Caco-2 (cell line): ENCODE measurements at regions not wholly inside any gene's neighbourhood (a gene's known extent, or its start where the extent isn't known, plus 50 kb on each side); places are given as distances from the start of the nearest gene placed in this dataset.

Source experiments
- BruUV-seq: library from RNA; stranded (reverse); fragments of 400-500 nt; replicated peaks from 2 replicates; lab custom pipeline; 2021; lab: Mats Ljungman, UMichigan
- CTCF ChIA-PET: fragments of 300-600 bp; sonication (Branson Sonifier 250); formaldehyde crosslinking; loops from one replicate; lab custom pipeline; 2022; ENCODE audit warnings: antibody characterized with exemption; lab: Charles Lee
- POLR2A ChIA-PET: fragments of 300-600 bp; sonication (Branson Sonifier 250); formaldehyde crosslinking; loops from one replicate; lab custom pipeline; 2022; ENCODE audit warnings: antibody characterized with exemption; lab: Charles Lee
- DNase-seq, 2 experiments: peaks; one replicate each; pipeline versions ENCODE4 v3.0.0 to v3.0.0-alpha.2; 2020 to 2022
- H3K27me3 ChIP-seq: replicated peaks from 2 replicates; pipeline ENCODE4 v1.6.0; 2011; ENCODE audit warnings: low read length; ENCODE audit not compliant: control insufficient read depth, insufficient read depth
- H3K36me3 ChIP-seq: 2 replicates; pipeline ENCODE4 v1.5.1; 2011; ENCODE audit warnings: low read length; ENCODE audit not compliant: control insufficient read depth, insufficient read depth
- H3K4me1 ChIP-seq: fragments of 250-450 bp; sonication (Bioruptor Pico); 2 replicates; pipeline ENCODE4 v1.5.1; 2020; ENCODE audit warnings: mild to moderate bottlenecking
- H3K4me3 ChIP-seq: 2 replicates; pipeline ENCODE4 v1.5.1; 2011; ENCODE audit warnings: low read depth, mild to moderate bottlenecking, control low read depth, low read length
- H3K9me3 ChIP-seq: fragments of 250-450 bp; sonication (Bioruptor Pico); 2 replicates; pipeline ENCODE4 v1.5.1; 2020; ENCODE audit warnings: mild to moderate bottlenecking, moderate library complexity
- H3K27ac Mint-ChIP-seq: one replicate; pipeline ENCODE4 v1.8.0; 2022; ENCODE audit warnings: mixed read lengths; ENCODE audit not compliant: unreplicated experiment
- H3K27me3 Mint-ChIP-seq: one replicate; pipeline ENCODE4 v1.8.0; 2022; ENCODE audit warnings: mixed read lengths; ENCODE audit not compliant: insufficient read depth, unreplicated experiment
- H3K36me3 Mint-ChIP-seq: one replicate; pipeline ENCODE4 v1.8.0; 2022; ENCODE audit warnings: mild to moderate bottlenecking, mixed read lengths; ENCODE audit not compliant: insufficient read depth, unreplicated experiment
- H3K4me1 Mint-ChIP-seq: one replicate; pipeline ENCODE4 v1.8.0; 2022; ENCODE audit warnings: low read depth, mixed read lengths; ENCODE audit not compliant: unreplicated experiment
- H3K4me3 Mint-ChIP-seq: one replicate; pipeline ENCODE4 v1.8.0; 2022; ENCODE audit warnings: mild to moderate bottlenecking, moderate library complexity, mixed read lengths; ENCODE audit not compliant: unreplicated experiment
- H3K9me3 Mint-ChIP-seq: one replicate; pipeline ENCODE4 v1.8.0; 2022; ENCODE audit warnings: mixed read lengths; ENCODE audit not compliant: unreplicated experiment
- CTCF ChIP-seq, 2 experiments: fragments of 200-600 bp in 1 of 2; IDR thresholded peaks; 1 replicate in 1 of 2; 2 replicates in 1 of 2; pipeline versions ENCODE4 v1.5.1 to v1.8.0; 2011 to 2022; ENCODE audit warnings: antibody characterized with exemption in 1 of 2, control low read depth in 1 of 2, inconsistent platforms in 1 of 2, low read depth in 1 of 2, low read length in 1 of 2, mild to moderate bottlenecking in 1 of 2, moderate library complexity in 1 of 2; ENCODE audit not compliant: insufficient read depth in 1 of 2, severe bottlenecking in 1 of 2, unreplicated experiment in 1 of 2
- intact Hi-C: fragments of 100-400 bp; cut with micrococcal nuclease; formaldehyde crosslinking; loops from one replicate; pipeline ENCODE4 v1.10.0; 2022; ENCODE audit not compliant: unreplicated experiment

- H3K27me3 ChIP-seq, result no peaks in the 10 kb centered on the region
- ChIA-PET POLR2A (no interaction called here), CTCF (no interaction called here)
- no peaks in the 10 kb centered on the region for H3K27me3 Mint-ChIP-seq
- H3K9me3 Mint-ChIP-seq, result no peaks in the 10 kb centered on the region
- no peaks in the 10 kb centered on the region for H3K36me3 Mint-ChIP-seq
- no peak for DNase-seq
- intact Hi-C loops, result no loop called here
- H3K4me1 Mint-ChIP-seq, result no peaks in the 10 kb centered on the region
- no TSS peak for BruUV-seq
- H3K4me1 ChIP-seq, result no peaks in the 10 kb centered on the region
- H3K4me3 ChIP-seq, result no peak overlapping the region
- H3K9me3 ChIP-seq, result no peaks in the 10 kb centered on the region
- TF ChIP-seq CTCF (IDR thresholded peaks at IDR 0.05; ENCODE audit: insufficient read depth in 1 of 2, low read depth in 1 of 2, low read length in 1 of 2, severe bottlenecking in 1 of 2, unreplicated experiment in 1 of 2), result no peak
- H3K27ac Mint-ChIP-seq, result no peak overlapping the region
- no peak overlapping the region for H3K4me3 Mint-ChIP-seq
- no peaks in the 10 kb centered on the region for H3K36me3 ChIP-seq
Measured at GRCh38 chr2:183533021-183533420, 408.8 kb downstream of the NUP35 start.

GRCh38 chr2:183536290-183536689, 412.0 kb downstream of the NUP35 start:
- ChIA-PET POLR2A (no interaction called here), CTCF (no interaction called here)
- Mint-ChIP-seq H3K27ac (no peak overlapping the region), H3K27me3 (no peaks in the 10 kb centered on the region), H3K4me1 (no peaks in the 10 kb centered on the region), H3K36me3 (no peaks in the 10 kb centered on the region), H3K4me3 (no peak overlapping the region), H3K9me3 (no peaks in the 10 kb centered on the region)
- Histone ChIP-seq H3K9me3 (no peaks in the 10 kb centered on the region), H3K36me3 (no peaks in the 10 kb centered on the region), H3K4me1 (no peaks in the 10 kb centered on the region; the same call in 1 of the 2 replicates), H3K4me3 (no peak overlapping the region), H3K27me3 (no peaks in the 10 kb centered on the region)
- DNase-seq, result no peak
- intact Hi-C loops, result no loop called here
- TF ChIP-seq CTCF (IDR thresholded peaks at IDR 0.05; ENCODE audit: insufficient read depth in 1 of 2, low read depth in 1 of 2, low read length in 1 of 2, severe bottlenecking in 1 of 2, unreplicated experiment in 1 of 2), result no peak
- no TSS peak for BruUV-seq

- Histone ChIP-seq H3K4me1 (peaks cover 3% of the 10 kb centered on the region), H3K9me3 (no peaks in the 10 kb centered on the region), H3K36me3 (peaks cover 2% of the 10 kb centered on the region; the same call in 1 of the 2 replicates), H3K4me3 (no peak overlapping the region), H3K27me3 (no peaks in the 10 kb centered on the region)
- DNase-seq, result no peak
- Mint-ChIP-seq H3K36me3 (no peaks in the 10 kb centered on the region), H3K9me3 (no peaks in the 10 kb centered on the region), H3K27ac (no peak overlapping the region), H3K4me3 (no peak overlapping the region), H3K4me1 (peaks cover 3% of the 10 kb centered on the region), H3K27me3 (no peaks in the 10 kb centered on the region)
- ChIA-PET CTCF (no interaction called here), POLR2A (no interaction called here)
- intact Hi-C loops, result no loop called here
- TF ChIP-seq CTCF (IDR thresholded peaks at IDR 0.05; ENCODE audit: insufficient read depth in 1 of 2, low read depth in 1 of 2, low read length in 1 of 2, severe bottlenecking in 1 of 2, unreplicated experiment in 1 of 2), result no peak
- BruUV-seq, result no TSS peak
Measured at GRCh38 chr2:183536714-183537113, 412.5 kb downstream of the NUP35 start.
